ENCODE measurements at regions not wholly inside any gene's neighbourhood (a gene's known extent, or its start where the extent isn't known, plus 50 kb on each side); places are given as distances from the start of the nearest gene placed in this dataset.

GRCh38 chr13:40336228-40337221 is 329.9 kb downstream of the FOXO1 start:
- no peak for DNase-seq (ENCODE audit: low spot score)

GRCh38 chr13:40337651-40338050 is 328.8 kb downstream of the FOXO1 start:
- no peak for DNase-seq (ENCODE audit: low spot score)

GRCh38 chr13:40338217-40338616 is 328.2 kb downstream of the FOXO1 start:
- no peak for DNase-seq (ENCODE audit: low spot score)

GRCh38 chr13:40340368-40341095 is 325.9 kb downstream of the FOXO1 start:
- no peak for DNase-seq (ENCODE audit: low spot score)

GRCh38 chr13:40341096-40341471 is 325.4 kb downstream of the FOXO1 start:
- no peak for DNase-seq (ENCODE audit: low spot score)

- no peak for DNase-seq (ENCODE audit: low spot score)
Measured at GRCh38 chr13:40341501-40341900, 324.9 kb downstream of the FOXO1 start.

GRCh38 chr13:40342461-40342860 is 324.0 kb downstream of the FOXO1 start:
- no peak for DNase-seq (ENCODE audit: low spot score)

GRCh38 chr13:40342901-40343300 is 323.5 kb downstream of the FOXO1 start:
- no peak for DNase-seq (ENCODE audit: low spot score)

GRCh38 chr13:40343550-40344269 is 322.7 kb downstream of the FOXO1 start:
- no peak for DNase-seq (ENCODE audit: low spot score)

GRCh38 chr13:40344270-40345148 is 321.9 kb downstream of the FOXO1 start:
- DNase-seq (ENCODE audit: low spot score), result no peak

GRCh38 chr13:40345149-40345514 is 321.3 kb downstream of the FOXO1 start:
- no peak for DNase-seq (ENCODE audit: low spot score)

- DNase-seq (ENCODE audit: low spot score), result no peak
Measured at GRCh38 chr13:40345654-40346372, 320.6 kb downstream of the FOXO1 start.

- DNase-seq (ENCODE audit: low spot score), result no peak
Measured at GRCh38 chr13:40346592-40346991, 319.8 kb downstream of the FOXO1 start.

GRCh38 chr13:40348096-40348679 is 318.3 kb downstream of the FOXO1 start:
- DNase-seq (ENCODE audit: low spot score), result no peak

GRCh38 chr13:40350283-40350992 is 316.0 kb downstream of the FOXO1 start:
- DNase-seq (ENCODE audit: low spot score), result no peak

GRCh38 chr13:40351537-40352379 is 314.7 kb downstream of the FOXO1 start:
- DNase-seq (ENCODE audit: low spot score), result no peak

- DNase-seq (ENCODE audit: low spot score), result no peak
Measured at GRCh38 chr13:40352380-40352778, 314.1 kb downstream of the FOXO1 start.

- no peak for DNase-seq (ENCODE audit: low spot score)
Measured at GRCh38 chr13:40352802-40353562, 313.5 kb downstream of the FOXO1 start.
